ENCODE measurements at regions not wholly inside any gene's neighbourhood (a gene's known extent, or its start where the extent isn't known, plus 50 kb on each side); places are given as distances from the start of the nearest gene placed in this dataset.

GRCh38 chr14:38751459-38751858, 351.6 kb downstream of the SEC23A start:
- Histone ChIP-seq H3K27me3 (ENCODE audit: control insufficient read depth, insufficient read depth, low read length) (no peaks in the 10 kb centered on the region), H3K36me3 (ENCODE audit: control insufficient read depth, insufficient read depth, low read length) (no peaks in the 10 kb centered on the region), H3K4me3 (ENCODE audit: low read length) (no peak overlapping the region), H3K4me1 (ENCODE audit: control insufficient read depth, insufficient read depth, low read length) (no peaks in the 10 kb centered on the region), H3K9me3 (ENCODE audit: control insufficient read depth, low read length) (no peaks in the 10 kb centered on the region), H3K9ac (ENCODE audit: low read length) (no peak overlapping the region)

GRCh38 chr14:38749936-38750335, 353.1 kb downstream of the SEC23A start:
- Histone ChIP-seq H3K36me3 (ENCODE audit: control insufficient read depth, insufficient read depth, low read length) (no peaks in the 10 kb centered on the region), H3K9ac (ENCODE audit: low read length) (no peak overlapping the region), H3K27me3 (ENCODE audit: control insufficient read depth, insufficient read depth, low read length) (no peaks in the 10 kb centered on the region), H3K4me3 (ENCODE audit: low read length) (no peak overlapping the region), H3K4me1 (ENCODE audit: control insufficient read depth, insufficient read depth, low read length) (no peaks in the 10 kb centered on the region), H3K9me3 (ENCODE audit: control insufficient read depth, low read length) (no peaks in the 10 kb centered on the region)

- no peak overlapping the region for H3K4me3 ChIP-seq (ENCODE audit: low read length)
- no peaks in the 10 kb centered on the region for H3K9me3 ChIP-seq (ENCODE audit: control insufficient read depth, low read length)
- H3K9ac ChIP-seq (ENCODE audit: low read length) = no peak overlapping the region
- no peaks in the 10 kb centered on the region for H3K27me3 ChIP-seq (ENCODE audit: control insufficient read depth, insufficient read depth, low read length)
- no peaks in the 10 kb centered on the region for H3K36me3 ChIP-seq (ENCODE audit: control insufficient read depth, insufficient read depth, low read length)
- no peaks in the 10 kb centered on the region for H3K4me1 ChIP-seq (ENCODE audit: control insufficient read depth, insufficient read depth, low read length)
These were observed 357.2 kb downstream of the SEC23A start for GRCh38 chr14:38745861-38746260.

GRCh38 chr14:38743966-38744584, 359.0 kb downstream of the SEC23A start:
- H3K36me3 ChIP-seq (ENCODE audit: control insufficient read depth, insufficient read depth, low read length) = no peaks in the 10 kb centered on the region

GRCh38 chr14:38737686-38738407, 365.2 kb downstream of the SEC23A start:
- Histone ChIP-seq H3K36me3 (ENCODE audit: control insufficient read depth, insufficient read depth, low read length) (no peaks in the 10 kb centered on the region), H3K9ac (ENCODE audit: low read length) (no peak overlapping the region), H3K4me3 (ENCODE audit: low read length) (no peak overlapping the region), H3K9me3 (ENCODE audit: control insufficient read depth, low read length) (no peaks in the 10 kb centered on the region), H3K4me1 (ENCODE audit: control insufficient read depth, insufficient read depth, low read length) (no peaks in the 10 kb centered on the region), H3K27me3 (ENCODE audit: control insufficient read depth, insufficient read depth, low read length) (no peaks in the 10 kb centered on the region)

More at GRCh38 chr14:38743966-38744584, 359.0 kb downstream of the SEC23A start:
- Histone ChIP-seq H3K9me3 (ENCODE audit: control insufficient read depth, low read length) (no peaks in the 10 kb centered on the region), H3K27me3 (ENCODE audit: control insufficient read depth, insufficient read depth, low read length) (no peaks in the 10 kb centered on the region), H3K4me1 (ENCODE audit: control insufficient read depth, insufficient read depth, low read length) (no peaks in the 10 kb centered on the region), H3K4me3 (ENCODE audit: low read length) (no peak overlapping the region), H3K9ac (ENCODE audit: low read length) (no peak overlapping the region)

GRCh38 chr14:38735005-38735404, 368.0 kb downstream of the SEC23A start:
- H3K4me3 ChIP-seq (ENCODE audit: low read length) = no peak overlapping the region
- no peak overlapping the region for H3K9ac ChIP-seq (ENCODE audit: low read length)
- H3K27me3 ChIP-seq (ENCODE audit: control insufficient read depth, insufficient read depth, low read length) = no peaks in the 10 kb centered on the region
- no peaks in the 10 kb centered on the region for H3K36me3 ChIP-seq (ENCODE audit: control insufficient read depth, insufficient read depth, low read length)
- no peaks in the 10 kb centered on the region for H3K9me3 ChIP-seq (ENCODE audit: control insufficient read depth, low read length)
- H3K4me1 ChIP-seq (ENCODE audit: control insufficient read depth, insufficient read depth, low read length) = no peaks in the 10 kb centered on the region

- H3K4me1 ChIP-seq (ENCODE audit: control insufficient read depth, insufficient read depth, low read length) = no peaks in the 10 kb centered on the region
- no peaks in the 10 kb centered on the region for H3K9me3 ChIP-seq (ENCODE audit: control insufficient read depth, low read length)
- H3K9ac ChIP-seq (ENCODE audit: low read length) = no peak overlapping the region
- no peaks in the 10 kb centered on the region for H3K36me3 ChIP-seq (ENCODE audit: control insufficient read depth, insufficient read depth, low read length)
- no peak overlapping the region for H3K4me3 ChIP-seq (ENCODE audit: low read length)
- H3K27me3 ChIP-seq (ENCODE audit: control insufficient read depth, insufficient read depth, low read length) = no peaks in the 10 kb centered on the region
These were observed 371.1 kb downstream of the SEC23A start for GRCh38 chr14:38731962-38732361.

GRCh38 chr14:38730420-38730819, 372.6 kb downstream of the SEC23A start:
- Histone ChIP-seq H3K4me3 (ENCODE audit: low read length) (no peak overlapping the region), H3K27me3 (ENCODE audit: control insufficient read depth, insufficient read depth, low read length) (no peaks in the 10 kb centered on the region), H3K4me1 (ENCODE audit: control insufficient read depth, insufficient read depth, low read length) (no peaks in the 10 kb centered on the region), H3K36me3 (ENCODE audit: control insufficient read depth, insufficient read depth, low read length) (no peaks in the 10 kb centered on the region), H3K9ac (ENCODE audit: low read length) (no peak overlapping the region), H3K9me3 (ENCODE audit: control insufficient read depth, low read length) (no peaks in the 10 kb centered on the region)

GRCh38 chr14:38727731-38728130, 375.3 kb downstream of the SEC23A start:
- Histone ChIP-seq H3K36me3 (ENCODE audit: control insufficient read depth, insufficient read depth, low read length) (no peaks in the 10 kb centered on the region), H3K4me1 (ENCODE audit: control insufficient read depth, insufficient read depth, low read length) (no peaks in the 10 kb centered on the region), H3K4me3 (ENCODE audit: low read length) (no peak overlapping the region), H3K9ac (ENCODE audit: low read length) (no peak overlapping the region), H3K27me3 (ENCODE audit: control insufficient read depth, insufficient read depth, low read length) (no peaks in the 10 kb centered on the region), H3K9me3 (ENCODE audit: control insufficient read depth, low read length) (no peaks in the 10 kb centered on the region)

GRCh38 chr14:38724621-38725020, 378.4 kb downstream of the SEC23A start:
- no peak overlapping the region for H3K9ac ChIP-seq (ENCODE audit: low read length)
- H3K4me3 ChIP-seq (ENCODE audit: low read length) = no peak overlapping the region
- H3K9me3 ChIP-seq (ENCODE audit: control insufficient read depth, low read length) = no peaks in the 10 kb centered on the region
- no peaks in the 10 kb centered on the region for H3K4me1 ChIP-seq (ENCODE audit: control insufficient read depth, insufficient read depth, low read length)
- H3K27me3 ChIP-seq (ENCODE audit: control insufficient read depth, insufficient read depth, low read length) = no peaks in the 10 kb centered on the region
- no peaks in the 10 kb centered on the region for H3K36me3 ChIP-seq (ENCODE audit: control insufficient read depth, insufficient read depth, low read length)

GRCh38 chr14:38723959-38724358, 379.1 kb downstream of the SEC23A start:
- H3K36me3 ChIP-seq (ENCODE audit: control insufficient read depth, insufficient read depth, low read length) = no peaks in the 10 kb centered on the region
- H3K4me1 ChIP-seq (ENCODE audit: control insufficient read depth, insufficient read depth, low read length) = no peaks in the 10 kb centered on the region
- no peaks in the 10 kb centered on the region for H3K27me3 ChIP-seq (ENCODE audit: control insufficient read depth, insufficient read depth, low read length)
- no peak overlapping the region for H3K4me3 ChIP-seq (ENCODE audit: low read length)
- no peak overlapping the region for H3K9ac ChIP-seq (ENCODE audit: low read length)
- H3K9me3 ChIP-seq (ENCODE audit: control insufficient read depth, low read length) = no peaks in the 10 kb centered on the region

- Histone ChIP-seq H3K36me3 (ENCODE audit: control insufficient read depth, insufficient read depth, low read length) (no peaks in the 10 kb centered on the region), H3K4me1 (ENCODE audit: control insufficient read depth, insufficient read depth, low read length) (no peaks in the 10 kb centered on the region), H3K9ac (ENCODE audit: low read length) (no peak overlapping the region), H3K27me3 (ENCODE audit: control insufficient read depth, insufficient read depth, low read length) (no peaks in the 10 kb centered on the region), H3K9me3 (ENCODE audit: control insufficient read depth, low read length) (no peaks in the 10 kb centered on the region), H3K4me3 (ENCODE audit: low read length) (no peak overlapping the region)
These were observed 379.8 kb downstream of the SEC23A start for GRCh38 chr14:38723277-38723676.
